Neuron (in vitro differentiated cells): ENCODE measurements at regions not wholly inside any gene's neighbourhood (a gene's known extent, or its start where the extent isn't known, plus 50 kb on each side); places are given as distances from the start of the nearest gene placed in this dataset.

Experiments used
- H2AFZ ChIP-seq: one replicate; pipeline ENCODE4 v1.6.1; 2013; ENCODE audit warnings: low read depth, mild to moderate bottlenecking, inconsistent platforms, low read length, moderate library complexity
- H3K27me3 ChIP-seq: one replicate; pipeline ENCODE4 v1.6.1; 2013; ENCODE audit warnings: low read length; ENCODE audit not compliant: insufficient read depth
- H3K36me3 ChIP-seq: one replicate; pipeline ENCODE4 v1.6.1; 2013; ENCODE audit warnings: low read length; ENCODE audit not compliant: insufficient read depth
- H3K4me1 ChIP-seq: one replicate; pipeline ENCODE4 v1.6.1; 2013; ENCODE audit warnings: low read length; ENCODE audit not compliant: insufficient read depth
- H3K4me3 ChIP-seq: 2 replicates; pipeline ENCODE4 v1.5.1; 2013; ENCODE audit warnings: mild to moderate bottlenecking, low read length, moderate library complexity
- H3K9me3 ChIP-seq: one replicate; pipeline ENCODE4 v1.6.1; 2013; ENCODE audit warnings: low read length

- no peaks in the 10 kb centered on the region for H3K9me3 ChIP-seq
- H3K27me3 ChIP-seq = no peaks in the 10 kb centered on the region
- H3K36me3 ChIP-seq = no peaks in the 10 kb centered on the region
- H2AFZ ChIP-seq = no peak overlapping the region
- H3K4me1 ChIP-seq = peaks cover 8% of the 10 kb centered on the region
- H3K4me3 ChIP-seq = no peak overlapping the region
These were observed 181.8 kb downstream of the ZDHHC21 start for GRCh38 chr9:14511452-14511851.

DNA sequence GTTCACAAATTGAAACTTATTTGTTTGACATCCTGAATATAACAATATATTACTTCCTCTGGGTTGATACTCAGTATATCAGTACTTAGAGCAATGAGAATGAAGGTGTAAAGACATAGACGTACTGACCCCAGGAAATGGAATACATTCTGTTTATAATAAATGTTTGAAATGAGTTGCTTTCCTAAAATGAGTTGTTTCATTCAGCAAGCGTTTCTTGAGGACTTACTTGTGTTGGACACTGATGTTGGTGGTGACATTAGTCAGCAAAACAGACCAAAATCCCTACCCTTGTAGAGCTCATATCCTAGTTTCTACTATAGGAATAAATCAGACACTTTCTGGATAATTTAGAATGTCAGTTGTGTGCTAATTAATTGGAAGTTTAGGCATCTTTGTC lies 184.3 kb downstream of the ZDHHC21 start:
- H2AFZ ChIP-seq = no peak overlapping the region
- no peaks in the 10 kb centered on the region for H3K36me3 ChIP-seq
- H3K4me3 ChIP-seq = no peak overlapping the region
- H3K9me3 ChIP-seq = no peaks in the 10 kb centered on the region
- no peaks in the 10 kb centered on the region for H3K27me3 ChIP-seq
- no peaks in the 10 kb centered on the region for H3K4me1 ChIP-seq

DNA sequence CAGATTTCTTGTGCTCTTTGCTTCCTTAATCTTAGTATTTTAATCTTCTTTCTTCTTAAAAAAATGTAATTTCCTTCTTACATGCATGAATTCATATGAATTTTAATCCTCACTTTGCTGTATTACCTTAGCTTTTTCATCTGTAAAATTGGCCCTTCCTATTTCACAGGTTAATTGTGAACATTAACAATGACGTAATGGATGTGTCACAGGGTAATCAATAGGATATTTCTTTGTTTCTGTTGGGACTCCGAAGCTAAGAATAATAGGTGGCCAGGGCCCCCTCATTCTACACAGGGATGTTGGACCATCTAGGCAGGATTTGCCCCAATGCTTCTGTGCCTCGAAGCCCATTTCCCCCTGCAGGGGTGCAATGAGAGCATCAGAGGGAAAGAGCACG lies 187.4 kb upstream of the NFIB start:
- no peaks in the 10 kb centered on the region for H3K9me3 ChIP-seq
- no peaks in the 10 kb centered on the region for H3K27me3 ChIP-seq
- H3K36me3 ChIP-seq = no peaks in the 10 kb centered on the region
- no peak overlapping the region for H3K4me3 ChIP-seq
- no peak overlapping the region for H2AFZ ChIP-seq
- no peaks in the 10 kb centered on the region for H3K4me1 ChIP-seq

DNA sequence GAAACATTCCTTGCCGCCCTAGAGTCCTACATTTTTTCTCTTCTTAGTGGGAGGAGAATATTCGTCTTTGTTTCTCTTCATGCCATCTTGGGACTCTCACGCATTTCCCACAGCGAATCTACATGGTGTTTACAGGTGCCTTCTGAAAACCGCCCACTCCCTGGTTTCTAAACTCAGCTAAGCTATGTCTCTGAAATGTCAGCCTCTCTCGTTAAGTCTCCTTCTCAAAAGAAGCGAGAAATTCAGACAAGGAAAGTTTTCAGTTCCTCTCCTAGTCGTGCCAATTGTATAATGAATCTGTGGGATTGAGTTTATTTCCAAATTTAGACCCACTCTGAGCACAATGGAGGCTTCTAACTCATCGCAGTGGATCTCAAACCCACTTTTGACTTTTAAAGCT lies 186.8 kb upstream of the NFIB start:
- H3K36me3 ChIP-seq = no peaks in the 10 kb centered on the region
- no peak overlapping the region for H3K4me3 ChIP-seq
- H3K27me3 ChIP-seq = no peaks in the 10 kb centered on the region
- no peaks in the 10 kb centered on the region for H3K4me1 ChIP-seq
- no peaks in the 10 kb centered on the region for H3K9me3 ChIP-seq
- no peak overlapping the region for H2AFZ ChIP-seq

- Histone ChIP-seq H3K9me3 (no peaks in the 10 kb centered on the region), H2AFZ (no peak overlapping the region), H3K27me3 (no peaks in the 10 kb centered on the region), H3K4me1 (no peaks in the 10 kb centered on the region), H3K36me3 (no peaks in the 10 kb centered on the region), H3K4me3 (no peak overlapping the region)
These were observed 186.0 kb upstream of the NFIB start for GRCh38 chr9:14499976-14500375.

DNA sequence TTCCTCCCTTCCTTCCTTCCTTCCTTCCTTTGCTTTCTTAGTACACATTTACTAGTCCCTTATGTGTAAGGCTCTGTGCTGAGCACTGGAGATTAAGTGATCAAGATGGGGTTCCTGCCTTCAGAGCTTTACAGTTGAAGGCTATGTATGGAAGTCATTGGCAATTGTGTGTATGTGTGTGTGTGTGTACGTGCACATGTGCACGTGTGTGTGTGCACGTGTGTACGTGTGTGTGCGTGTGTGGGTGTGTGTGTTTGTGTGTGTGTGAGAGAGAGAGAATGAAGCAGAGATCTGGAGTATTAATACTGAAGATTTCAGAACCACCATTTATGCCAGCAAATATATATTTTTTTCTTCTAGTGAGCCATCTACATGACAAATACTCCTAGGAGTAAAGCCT lies 184.9 kb upstream of the NFIB start:
- H2AFZ ChIP-seq = no peak overlapping the region
- no peaks in the 10 kb centered on the region for H3K27me3 ChIP-seq
- no peaks in the 10 kb centered on the region for H3K36me3 ChIP-seq
- H3K9me3 ChIP-seq = no peaks in the 10 kb centered on the region
- no peaks in the 10 kb centered on the region for H3K4me1 ChIP-seq
- H3K4me3 ChIP-seq = no peak overlapping the region

GRCh38 chr9:14497476-14497875 lies 183.5 kb upstream of the NFIB start:
- Histone ChIP-seq H3K27me3 (no peaks in the 10 kb centered on the region), H2AFZ (no peak overlapping the region), H3K4me1 (no peaks in the 10 kb centered on the region), H3K9me3 (no peaks in the 10 kb centered on the region), H3K36me3 (no peaks in the 10 kb centered on the region), H3K4me3 (no peak overlapping the region)

GRCh38 chr9:14488421-14489190 lies 174.7 kb upstream of the NFIB start:
- Histone ChIP-seq H3K4me1 (no peaks in the 10 kb centered on the region), H2AFZ (no peak overlapping the region), H3K4me3 (no peak overlapping the region), H3K36me3 (no peaks in the 10 kb centered on the region), H3K27me3 (no peaks in the 10 kb centered on the region), H3K9me3 (no peaks in the 10 kb centered on the region)

GRCh38 chr9:14487547-14488185 lies 173.7 kb upstream of the NFIB start:
- Histone ChIP-seq H3K27me3 (no peaks in the 10 kb centered on the region), H3K4me3 (no peak overlapping the region), H3K36me3 (no peaks in the 10 kb centered on the region), H3K9me3 (no peaks in the 10 kb centered on the region), H2AFZ (no peak overlapping the region), H3K4me1 (no peaks in the 10 kb centered on the region)

DNA sequence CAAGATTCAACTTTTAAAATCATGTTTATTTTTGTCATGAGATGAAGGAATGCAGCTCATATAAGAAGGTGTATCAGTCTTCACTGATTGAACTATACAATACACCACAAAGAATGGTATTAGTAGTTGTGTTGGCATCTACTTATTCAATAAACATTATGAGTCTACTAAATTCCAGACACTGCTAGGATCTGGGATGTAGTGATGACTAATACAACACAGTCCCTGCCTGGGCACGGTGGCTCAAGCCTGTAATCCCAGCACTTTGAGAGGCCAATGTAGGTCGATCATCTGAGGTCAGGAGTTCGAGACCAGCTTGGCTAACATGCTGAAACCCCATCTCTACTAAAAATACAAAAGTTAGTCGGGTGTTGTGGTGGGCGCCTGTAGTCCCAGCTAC lies 171.4 kb upstream of the NFIB start:
- H3K36me3 ChIP-seq = no peaks in the 10 kb centered on the region
- no peaks in the 10 kb centered on the region for H3K27me3 ChIP-seq
- no peak overlapping the region for H2AFZ ChIP-seq
- H3K4me3 ChIP-seq = no peak overlapping the region
- H3K4me1 ChIP-seq = no peaks in the 10 kb centered on the region
- H3K9me3 ChIP-seq = no peaks in the 10 kb centered on the region

- Histone ChIP-seq H3K4me1 (peaks cover 3% of the 10 kb centered on the region), H3K4me3 (no peak overlapping the region), H3K9me3 (no peaks in the 10 kb centered on the region), H3K27me3 (no peaks in the 10 kb centered on the region), H3K36me3 (no peaks in the 10 kb centered on the region), H2AFZ (no peak overlapping the region)
These were observed 168.9 kb upstream of the NFIB start for GRCh38 chr9:14482856-14483255.

- Histone ChIP-seq H3K4me3 (no peak overlapping the region), H2AFZ (no peak overlapping the region), H3K36me3 (no peaks in the 10 kb centered on the region)
These were observed 166.6 kb upstream of the NFIB start for GRCh38 chr9:14480526-14480925.

DNA sequence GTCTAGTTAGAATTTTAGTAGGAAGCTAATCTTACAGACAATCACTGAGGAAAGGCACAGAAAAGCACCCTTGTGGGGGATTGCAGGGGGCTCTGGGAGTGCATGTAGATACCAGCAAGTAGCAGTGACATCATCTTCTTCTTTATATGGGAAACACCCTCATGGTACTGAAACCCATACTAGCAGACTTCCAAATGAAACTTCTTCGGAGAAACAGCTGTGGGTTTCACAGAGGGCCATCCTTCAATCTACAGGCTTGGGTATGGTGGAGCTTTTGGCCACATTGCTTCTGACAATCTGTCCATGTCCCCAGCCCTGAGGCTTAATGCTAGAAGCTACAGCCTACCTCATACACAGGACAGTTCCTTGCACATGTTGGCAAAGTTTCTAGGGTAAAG lies 165.2 kb upstream of the NFIB start:
- no peak overlapping the region for H2AFZ ChIP-seq
- H3K4me1 ChIP-seq = peaks cover 3% of the 10 kb centered on the region
- no peaks in the 10 kb centered on the region for H3K9me3 ChIP-seq
- no peaks in the 10 kb centered on the region for H3K27me3 ChIP-seq
- H3K36me3 ChIP-seq = no peaks in the 10 kb centered on the region
- H3K4me3 ChIP-seq = no peak overlapping the region

More at GRCh38 chr9:14480526-14480925, 166.6 kb upstream of the NFIB start:
- Histone ChIP-seq H3K27me3 (no peaks in the 10 kb centered on the region), H3K4me1 (peaks cover 3% of the 10 kb centered on the region), H3K9me3 (no peaks in the 10 kb centered on the region)
